GM12878 (cell line): ENCODE measurements at regions not wholly inside any gene's neighbourhood (a gene's known extent, or its start where the extent isn't known, plus 50 kb on each side); places are given as distances from the start of the nearest gene placed in this dataset.

ENCODE experiments used
- ATAC-seq: fragments of 200-7000 bp; cut with Tn5 transposase; 3 replicates; pipeline ENCODE4 v1.9.1; 2020; ENCODE audit warnings: mild to moderate bottlenecking, moderate library complexity
- BruUV-seq: library from RNA; stranded (reverse); fragments of 400-500 nt; replicated peaks from 2 replicates; lab custom pipeline; 2021; lab: Mats Ljungman, UMichigan
- CTCF ChIA-PET: fragments of 300-600 bp; sonication (Branson Sonifier 250); formaldehyde crosslinking; extraction: SDS; loops from one replicate; lab custom pipeline; 2021; ENCODE audit warnings: inconsistent platforms; lab: Yijun Ruan, JAX
- POLR2A ChIA-PET: fragments of 350-600 bp; formaldehyde crosslinking; extraction: SDS; loops from one replicate; lab custom pipeline; 2021; ENCODE audit warnings: inconsistent platforms; lab: Charles Lee
- RAD21 ChIA-PET: fragments of 300-600 bp; sonication (Branson Sonifier 250); formaldehyde crosslinking; loops from one replicate; lab custom pipeline; 2023; ENCODE audit warnings: antibody characterized with exemption; ENCODE audit not compliant: unreplicated experiment; lab: Charles Lee
- SMC1A ChIA-PET: fragments of 300-600 bp; sonication (Branson Sonifier 250); formaldehyde crosslinking; loops from one replicate; lab custom pipeline; 2023; ENCODE audit not compliant: unreplicated experiment, uncharacterized antibody; lab: Charles Lee
- DNase-seq: peaks from one replicate; pipeline ENCODE4 v3.0.0-alpha.2; 2011; ENCODE audit warnings: low read depth, low spot score
- FAIRE-seq: peaks from 3 replicates; lab custom pipeline; 2011; peaks lifted over from hg19 to GRCh38; lab: Jason Lieb, UNC
- H2AFZ ChIP-seq: 2 replicates; pipeline ENCODE4 v1.6.0; 2011; ENCODE audit warnings: low read depth, low read length, control low read depth; ENCODE audit not compliant: control insufficient read depth
- H3K27ac ChIP-seq: 2 replicates; pipeline ENCODE4 v1.5.1; 2011; ENCODE audit warnings: control low read depth; ENCODE audit not compliant: control insufficient read depth, insufficient read depth
- H3K27me3 ChIP-seq, 2 experiments: replicated peaks in 1 of 2; 2 replicates each; pipeline versions ENCODE4 v1.6.0 to v1.6.1; 2011; ENCODE audit warnings: low read length in 1 of 2; ENCODE audit not compliant: control insufficient read depth in 2 of 2, insufficient read depth in 2 of 2
- H3K36me3 ChIP-seq, 2 experiments: 2 replicates each; pipeline ENCODE4 v1.5.1; 2011; ENCODE audit warnings: low read length in 1 of 2; ENCODE audit not compliant: control insufficient read depth in 2 of 2, insufficient read depth in 2 of 2
- H3K4me1 ChIP-seq: 2 replicates; pipeline ENCODE4 v1.6.1; 2011; ENCODE audit warnings: mild to moderate bottlenecking, low read length, moderate library complexity, mixed read lengths; ENCODE audit not compliant: control insufficient read depth, insufficient read depth
- H3K4me2 ChIP-seq: 2 replicates; pipeline ENCODE4 v1.6.0; 2011; ENCODE audit warnings: control low read depth; ENCODE audit not compliant: control insufficient read depth, insufficient read depth
- H3K4me3 ChIP-seq: fragments of 200-600 bp; sonication (generic); 2 replicates; pipeline ENCODE4 v1.5.1; 2016
- H3K79me2 ChIP-seq: 2 replicates; pipeline ENCODE4 v1.6.0; 2011; ENCODE audit warnings: low read length; ENCODE audit not compliant: control insufficient read depth, insufficient read depth
- H3K9ac ChIP-seq: 2 replicates; pipeline ENCODE4 v1.8.0; 2011; ENCODE audit warnings: low read length, control low read depth, mixed read lengths; ENCODE audit not compliant: control insufficient read depth, insufficient read depth
- H3K9me3 ChIP-seq: replicated peaks from 3 replicates; pipeline ENCODE4 v1.5.1; 2011; ENCODE audit warnings: mild to moderate bottlenecking, low read length; ENCODE audit not compliant: control insufficient read depth, insufficient read depth
- H4K20me1 ChIP-seq: 2 replicates; pipeline ENCODE4 v1.6.0; 2011; ENCODE audit not compliant: control insufficient read depth, insufficient read depth
- CHD4 ChIP-seq: fragments of 200-600 bp; sonication (generic); IDR thresholded peaks from 2 replicates; pipeline ENCODE4 v1.6.1; 2016; ENCODE audit warnings: mild to moderate bottlenecking
- ETV6 ChIP-seq, 2 experiments: fragments of 450-650 bp in 1 of 2; IDR thresholded peaks in 1 of 2; conservative IDR thresholded peaks in 1 of 2; 2 replicates each; pipeline ENCODE4 v1.6.1; 2014; ENCODE audit warnings: antibody characterized with exemption in 1 of 2, borderline replicate concordance in 1 of 2, low read depth in 1 of 2, mild to moderate bottlenecking in 1 of 2, moderate library complexity in 1 of 2
- FOXM1 ChIP-seq: IDR thresholded peaks from 2 replicates; pipeline ENCODE4 v1.6.1; 2012; ENCODE audit warnings: low read depth, mild to moderate bottlenecking, inconsistent platforms, low read length, moderate library complexity
- GABPA ChIP-seq: IDR thresholded peaks from 2 replicates; pipeline ENCODE4 v1.6.1; 2014; ENCODE audit warnings: antibody characterized with exemption, low read depth, mild to moderate bottlenecking, inconsistent platforms
- IRF4 ChIP-seq: IDR thresholded peaks from 2 replicates; pipeline ENCODE4 v1.6.1; 2011; ENCODE audit warnings: low read depth, low read length
- NBN ChIP-seq: fragments of 450-650 bp; IDR thresholded peaks from 2 replicates; pipeline ENCODE4 v1.6.1; 2016
- NFIC ChIP-seq: IDR thresholded peaks from 2 replicates; pipeline ENCODE4 v1.6.1; 2012; ENCODE audit warnings: low read depth, mild to moderate bottlenecking, inconsistent platforms, low read length, moderate library complexity
- NR2C2 ChIP-seq: IDR thresholded peaks from 2 replicates; pipeline ENCODE4 v1.6.1; 2011; ENCODE audit warnings: borderline replicate concordance, low read depth; ENCODE audit not compliant: control insufficient read depth, insufficient read length
- SUPT20H ChIP-seq: IDR thresholded peaks from 2 replicates; pipeline ENCODE4 v1.6.1; 2011; ENCODE audit warnings: low read depth, mild to moderate bottlenecking, low read length, moderate library complexity, borderline replicate concordance; ENCODE audit not compliant: control insufficient read depth
- TARDBP ChIP-seq: IDR thresholded peaks from 2 replicates; pipeline ENCODE4 v1.6.1; 2016; ENCODE audit warnings: borderline replicate concordance
- in situ Hi-C: fragments of 300-500 bp; cut with MboI; formaldehyde crosslinking; loops from 9 replicates; pipeline ENCODE4 v1.14.3; 2018; ENCODE audit warnings: mixed read lengths
- intact Hi-C: fragments of 100-400 bp; cut with micrococcal nuclease; formaldehyde crosslinking; loops from one replicate; pipeline ENCODE4 v1.14.2; 2022; ENCODE audit not compliant: unreplicated experiment
- TF ChIP-seq, protein P1 (sequence below): fragments of 450-650 bp; IDR thresholded peaks from 2 replicates; pipeline ENCODE4 v1.6.1; 2017; ENCODE audit warnings: mild to moderate bottlenecking, moderate library complexity
- TF ChIP-seq, protein P2 (sequence below): fragments of 450-650 bp; IDR thresholded peaks from 2 replicates; pipeline ENCODE4 v1.6.1; 2018; ENCODE audit warnings: borderline replicate concordance, mild to moderate bottlenecking; ENCODE audit not compliant: partially characterized antibody
- TF ChIP-seq, protein P3 (sequence below): fragments of 450-650 bp; IDR thresholded peaks from 2 replicates; pipeline ENCODE4 v1.6.1; 2016; ENCODE audit warnings: mild to moderate bottlenecking

DNA sequence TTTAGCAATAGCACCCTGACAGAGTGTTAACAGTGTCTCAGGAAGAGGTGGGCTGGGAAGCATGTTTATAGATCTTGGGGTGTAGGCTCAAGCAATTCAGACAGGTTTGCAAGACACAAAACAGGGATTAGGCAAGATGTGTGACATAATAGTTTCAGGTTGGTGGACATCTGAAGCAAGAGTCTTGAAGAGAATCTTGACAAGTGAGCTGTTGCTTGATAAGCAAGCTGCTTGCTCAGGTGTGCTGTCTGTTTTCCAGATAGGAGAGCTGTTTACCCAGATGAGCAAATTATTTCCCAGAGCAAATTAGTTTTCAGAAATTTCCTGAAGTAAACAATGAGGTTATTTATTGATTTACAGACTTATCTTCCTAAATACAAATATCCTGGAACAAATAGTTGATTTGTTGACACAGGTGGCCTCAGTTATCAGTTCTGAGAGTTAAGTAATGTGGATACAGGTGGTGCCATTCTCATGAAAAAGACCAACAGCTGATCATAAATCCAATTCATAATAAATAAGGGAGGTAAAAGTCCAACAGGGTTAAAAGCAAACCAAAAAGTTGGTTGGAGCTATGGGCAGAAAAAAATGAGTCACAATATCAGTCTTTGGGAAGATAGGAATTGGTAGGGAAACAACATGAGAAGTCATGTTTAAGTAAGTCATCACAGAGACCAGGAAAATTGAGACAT lies 437.3 kb downstream of the TBL1XR1 start:
- SMC1A ChIA-PET = no interaction called here
- in situ Hi-C loops = no loop called here

More for the DNA sequence above, 437.3 kb downstream of the TBL1XR1 start:
- intact Hi-C loops = no loop called here
- RAD21 ChIA-PET = no interaction called here
- H2AFZ ChIP-seq = no peak overlapping the region
- TF ChIP-seq NBN = no peak
- TF ChIP-seq GABPA = no peak
- TF ChIP-seq, protein P1, sequence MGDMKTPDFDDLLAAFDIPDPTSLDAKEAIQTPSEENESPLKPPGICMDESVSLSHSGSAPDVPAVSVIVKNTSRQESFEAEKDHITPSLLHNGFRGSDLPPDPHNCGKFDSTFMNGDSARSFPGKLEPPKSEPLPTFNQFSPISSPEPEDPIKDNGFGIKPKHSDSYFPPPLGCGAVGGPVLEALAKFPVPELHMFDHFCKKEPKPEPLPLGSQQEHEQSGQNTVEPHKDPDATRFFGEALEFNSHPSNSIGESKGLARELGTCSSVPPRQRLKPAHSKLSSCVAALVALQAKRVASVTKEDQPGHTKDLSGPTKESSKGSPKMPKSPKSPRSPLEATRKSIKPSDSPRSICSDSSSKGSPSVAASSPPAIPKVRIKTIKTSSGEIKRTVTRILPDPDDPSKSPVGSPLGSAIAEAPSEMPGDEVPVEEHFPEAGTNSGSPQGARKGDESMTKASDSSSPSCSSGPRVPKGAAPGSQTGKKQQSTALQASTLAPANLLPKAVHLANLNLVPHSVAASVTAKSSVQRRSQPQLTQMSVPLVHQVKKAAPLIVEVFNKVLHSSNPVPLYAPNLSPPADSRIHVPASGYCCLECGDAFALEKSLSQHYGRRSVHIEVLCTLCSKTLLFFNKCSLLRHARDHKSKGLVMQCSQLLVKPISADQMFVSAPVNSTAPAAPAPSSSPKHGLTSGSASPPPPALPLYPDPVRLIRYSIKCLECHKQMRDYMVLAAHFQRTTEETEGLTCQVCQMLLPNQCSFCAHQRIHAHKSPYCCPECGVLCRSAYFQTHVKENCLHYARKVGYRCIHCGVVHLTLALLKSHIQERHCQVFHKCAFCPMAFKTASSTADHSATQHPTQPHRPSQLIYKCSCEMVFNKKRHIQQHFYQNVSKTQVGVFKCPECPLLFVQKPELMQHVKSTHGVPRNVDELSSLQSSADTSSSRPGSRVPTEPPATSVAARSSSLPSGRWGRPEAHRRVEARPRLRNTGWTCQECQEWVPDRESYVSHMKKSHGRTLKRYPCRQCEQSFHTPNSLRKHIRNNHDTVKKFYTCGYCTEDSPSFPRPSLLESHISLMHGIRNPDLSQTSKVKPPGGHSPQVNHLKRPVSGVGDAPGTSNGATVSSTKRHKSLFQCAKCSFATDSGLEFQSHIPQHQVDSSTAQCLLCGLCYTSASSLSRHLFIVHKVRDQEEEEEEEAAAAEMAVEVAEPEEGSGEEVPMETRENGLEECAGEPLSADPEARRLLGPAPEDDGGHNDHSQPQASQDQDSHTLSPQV = no peak
- no peak for TF ChIP-seq NR2C2
- TF ChIP-seq, protein P2, sequence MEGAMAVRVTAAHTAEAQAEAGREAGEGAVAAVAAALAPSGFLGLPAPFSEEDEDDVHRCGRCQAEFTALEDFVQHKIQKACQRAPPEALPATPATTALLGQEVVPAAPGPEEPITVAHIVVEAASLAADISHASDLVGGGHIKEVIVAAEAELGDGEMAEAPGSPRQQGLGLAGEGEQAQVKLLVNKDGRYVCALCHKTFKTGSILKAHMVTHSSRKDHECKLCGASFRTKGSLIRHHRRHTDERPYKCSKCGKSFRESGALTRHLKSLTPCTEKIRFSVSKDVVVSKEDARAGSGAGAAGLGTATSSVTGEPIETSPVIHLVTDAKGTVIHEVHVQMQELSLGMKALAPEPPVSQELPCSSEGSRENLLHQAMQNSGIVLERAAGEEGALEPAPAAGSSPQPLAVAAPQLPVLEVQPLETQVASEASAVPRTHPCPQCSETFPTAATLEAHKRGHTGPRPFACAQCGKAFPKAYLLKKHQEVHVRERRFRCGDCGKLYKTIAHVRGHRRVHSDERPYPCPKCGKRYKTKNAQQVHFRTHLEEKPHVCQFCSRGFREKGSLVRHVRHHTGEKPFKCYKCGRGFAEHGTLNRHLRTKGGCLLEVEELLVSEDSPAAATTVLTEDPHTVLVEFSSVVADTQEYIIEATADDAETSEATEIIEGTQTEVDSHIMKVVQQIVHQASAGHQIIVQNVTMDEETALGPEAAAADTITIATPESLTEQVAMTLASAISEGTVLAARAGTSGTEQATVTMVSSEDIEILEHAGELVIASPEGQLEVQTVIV = no peak
- TF ChIP-seq ETV6 (conservative IDR thresholded peaks at IDR 0.05 in 1 of 2, IDR thresholded peaks at IDR 0.05 in 1 of 2; ENCODE audit: borderline replicate concordance in 1 of 2, low read depth in 1 of 2) = no peak
- TF ChIP-seq IRF4 = no peak
- TF ChIP-seq TARDBP = no peak
- no peak for TF ChIP-seq NFIC
- no peak for TF ChIP-seq CHD4
- TF ChIP-seq SUPT20H = no peak
- TF ChIP-seq FOXM1 = no peak
- TF ChIP-seq, protein P3, sequence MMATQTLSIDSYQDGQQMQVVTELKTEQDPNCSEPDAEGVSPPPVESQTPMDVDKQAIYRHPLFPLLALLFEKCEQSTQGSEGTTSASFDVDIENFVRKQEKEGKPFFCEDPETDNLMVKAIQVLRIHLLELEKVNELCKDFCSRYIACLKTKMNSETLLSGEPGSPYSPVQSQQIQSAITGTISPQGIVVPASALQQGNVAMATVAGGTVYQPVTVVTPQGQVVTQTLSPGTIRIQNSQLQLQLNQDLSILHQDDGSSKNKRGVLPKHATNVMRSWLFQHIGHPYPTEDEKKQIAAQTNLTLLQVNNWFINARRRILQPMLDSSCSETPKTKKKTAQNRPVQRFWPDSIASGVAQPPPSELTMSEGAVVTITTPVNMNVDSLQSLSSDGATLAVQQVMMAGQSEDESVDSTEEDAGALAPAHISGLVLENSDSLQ = no peak
- no peak for ATAC-seq
- H3K4me3 ChIP-seq = no peak overlapping the region
- no peak for DNase-seq
- H3K9ac ChIP-seq = no peak overlapping the region
- H3K36me3 ChIP-seq = no peaks in the 10 kb centered on the region
- H4K20me1 ChIP-seq = no peaks in the 10 kb centered on the region
- CTCF ChIA-PET = no interaction called here
- no peak overlapping the region for H3K4me2 ChIP-seq
- H3K4me1 ChIP-seq = no peaks in the 10 kb centered on the region
- H3K27ac ChIP-seq = no peak overlapping the region
- no peak for FAIRE-seq
- no peaks in the 10 kb centered on the region for H3K27me3 ChIP-seq
- POLR2A ChIA-PET = no interaction called here
- no TSS peak for BruUV-seq
- H3K79me2 ChIP-seq = no peaks in the 10 kb centered on the region
- H3K9me3 ChIP-seq = no peaks in the 10 kb centered on the region
